Uterus (tissue), 3 donors: ENCODE measurements at regions not wholly inside any gene's neighbourhood (a gene's known extent, or its start where the extent isn't known, plus 50 kb on each side); places are given as distances from the start of the nearest gene placed in this dataset.
"Not testable (repeated sequence)": the region's sequence is repeated elsewhere in the genome, so short reads cannot be mapped to it uniquely, and the experiment has no call there.

Experiments used
- DNase-seq, 2 donors: peaks; one replicate each; pipeline ENCODE4 v3.0.0-alpha.2; 2019 to 2020
- H3K27ac ChIP-seq, 2 donors: fragments of 200-600 bp; sonication (generic); 1 replicate in 1 of 2; 2 replicates in 1 of 2; pipeline ENCODE4 v1.5.1; 2016 to 2018
- H3K27me3 ChIP-seq, 2 donors: fragments of 200-600 bp; sonication (generic); one replicate each; pipeline ENCODE4 v1.5.1; 2018 to 2019; ENCODE audit warnings: control low read depth in 1 of 2
- H3K36me3 ChIP-seq, 2 donors: fragments of 200-600 bp; sonication (generic); one replicate each; pipeline ENCODE4 v1.5.1; 2019; ENCODE audit warnings: control low read depth in 1 of 2
- H3K4me1 ChIP-seq, 2 donors: fragments of 200-600 bp; sonication (generic); one replicate each; pipeline ENCODE4 v1.5.1; 2018 to 2019; ENCODE audit warnings: control low read depth in 1 of 2
- H3K4me3 ChIP-seq, 2 donors: fragments of 200-600 bp; sonication (generic); 1 replicate in 1 of 2; 2 replicates in 1 of 2; pipeline ENCODE4 v1.5.1; 2018 to 2019; ENCODE audit warnings: mild to moderate bottlenecking in 1 of 2
- H3K9me3 ChIP-seq, 2 donors: fragments of 200-600 bp; sonication (generic); one replicate each; pipeline ENCODE4 v1.5.1; 2019; ENCODE audit warnings: control low read depth in 1 of 2
- CTCF ChIP-seq, 4 experiments: fragments of 200-600 bp in 2 of 4; fragments of 450-650 bp in 2 of 4; sonication (generic) in 2 of 4; IDR thresholded peaks; one replicate each; pipeline ENCODE4 v1.5.1; 2016 to 2019; ENCODE audit warnings: antibody characterized with exemption in 4 of 4, mild to moderate bottlenecking in 2 of 4, moderate library complexity in 1 of 4
- POLR2A ChIP-seq, 2 donors: fragments of 450-650 bp; IDR thresholded peaks; one replicate each; pipeline ENCODE4 v1.6.1; 2016; ENCODE audit warnings: antibody characterized with exemption in 2 of 2, mild to moderate bottlenecking in 1 of 2, moderate library complexity in 1 of 2
- intact Hi-C: fragments of 100-400 bp; cut with DNase I; formaldehyde crosslinking; loops from one replicate; pipeline ENCODE4 v1.15.1; 2023; ENCODE audit warnings: low total_unique reads
- donor health status: DM: yes; HTN: yes; CAD: no.

- no peaks in the 10 kb centered on the region for H3K36me3 ChIP-seq
- no peaks in the 10 kb centered on the region for H3K27me3 ChIP-seq
- H3K4me3 ChIP-seq = no peak overlapping the region
- H3K27ac ChIP-seq = no peak overlapping the region
- intact Hi-C loops = no loop called here
- no peaks in the 10 kb centered on the region for H3K4me1 ChIP-seq
- no peak for DNase-seq
- no peaks in the 10 kb centered on the region for H3K9me3 ChIP-seq
- TF ChIP-seq POLR2A (IDR thresholded peaks at IDR 0.05) (no peak), CTCF (IDR thresholded peaks at IDR 0.05) (no peak)
Measured at GRCh38 chr5:54870271-54870670, 115.1 kb downstream of the ESM1 start.

DNA sequence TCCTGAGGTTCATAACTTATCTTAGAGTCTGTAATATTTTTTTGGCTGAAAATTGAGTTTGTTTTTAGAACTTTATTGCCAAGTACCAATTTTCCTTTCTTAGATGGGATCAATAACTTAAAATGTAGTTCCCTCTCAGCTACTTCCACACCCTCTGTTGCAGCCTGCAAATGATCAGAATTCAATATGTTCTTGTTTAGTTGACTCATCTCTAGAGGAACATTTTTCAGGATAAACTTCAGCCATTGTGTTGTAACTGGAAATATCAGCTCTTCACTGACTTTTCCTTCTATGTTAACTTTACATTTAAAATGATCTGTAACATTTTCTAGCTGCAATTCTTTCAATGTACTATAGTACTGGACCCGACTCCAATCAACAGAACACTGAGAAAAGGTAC lies 115.7 kb downstream of the ESM1 start:
- H3K27ac ChIP-seq = no peak overlapping the region
- no peaks in the 10 kb centered on the region for H3K4me1 ChIP-seq
- intact Hi-C loops = loop anchor here (10.0 kb wide), 1 partner anchor 625 kb away; no protein-coding TSS in a partner anchor
- H3K9me3 ChIP-seq = no peaks in the 10 kb centered on the region
- no peaks in the 10 kb centered on the region for H3K36me3 ChIP-seq
- no peak overlapping the region for H3K4me3 ChIP-seq
- no peaks in the 10 kb centered on the region for H3K27me3 ChIP-seq
- DNase-seq = no peak
- TF ChIP-seq CTCF (IDR thresholded peaks at IDR 0.05) (no peak), POLR2A (IDR thresholded peaks at IDR 0.05) (no peak)

DNA sequence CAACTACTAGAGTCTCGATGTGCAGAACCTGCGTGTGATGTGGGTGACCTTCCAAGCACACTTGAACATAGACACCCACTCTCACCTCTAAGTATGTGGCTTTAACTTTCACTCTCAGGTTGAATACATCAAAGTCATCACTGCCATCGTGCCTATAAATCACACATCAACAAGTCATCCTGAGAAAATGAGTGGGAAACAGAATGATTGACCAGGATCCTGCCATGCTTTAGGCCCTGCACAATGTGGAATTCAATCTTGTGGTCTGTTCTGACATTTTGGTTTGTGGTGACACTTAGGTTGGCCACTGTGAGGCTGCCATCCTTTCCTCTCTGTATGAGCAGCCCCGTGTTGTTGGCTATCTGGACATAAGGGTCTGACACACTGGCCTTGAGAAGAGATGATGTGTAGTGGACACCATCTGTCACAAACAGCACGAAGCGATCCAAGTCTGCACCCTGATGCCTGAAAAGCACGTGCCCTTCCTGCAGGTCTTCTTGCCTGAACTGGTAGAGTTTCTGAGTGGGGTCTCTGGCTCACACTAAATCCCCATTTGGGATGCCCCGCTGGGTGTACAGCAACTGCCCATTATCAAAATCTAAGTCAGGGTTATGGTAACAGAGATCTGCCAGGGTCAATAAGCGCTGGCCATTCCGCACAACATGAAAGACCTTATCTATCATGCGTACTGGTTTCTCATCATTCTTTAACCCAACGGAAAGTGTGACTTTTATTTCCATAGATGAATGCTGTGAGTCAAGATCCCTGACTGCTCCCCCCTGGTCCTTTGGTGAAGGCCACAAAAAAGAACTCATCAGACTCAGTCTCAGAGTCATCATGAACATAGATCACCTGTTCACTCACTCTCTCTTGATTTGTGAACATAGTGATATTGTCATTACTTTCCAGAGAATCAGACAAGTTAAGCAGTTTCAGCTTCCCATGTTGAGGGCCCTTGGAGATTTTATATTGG lies 116.6 kb downstream of the ESM1 start:
- no peak for DNase-seq
- intact Hi-C loops = loop anchor here (10.0 kb wide), 1 partner anchor 624 kb away; no protein-coding TSS in a partner anchor
- H3K4me3 ChIP-seq = no peak overlapping the region
- H3K36me3 ChIP-seq = no peaks in the 10 kb centered on the region
- H3K9me3 ChIP-seq = no peaks in the 10 kb centered on the region
- no peaks in the 10 kb centered on the region for H3K27me3 ChIP-seq
- no peak for TF ChIP-seq CTCF (IDR thresholded peaks at IDR 0.05)
- no peak for TF ChIP-seq POLR2A (IDR thresholded peaks at IDR 0.05)
- no peak overlapping the region for H3K27ac ChIP-seq
- H3K4me1 ChIP-seq = no peaks in the 10 kb centered on the region

DNA sequence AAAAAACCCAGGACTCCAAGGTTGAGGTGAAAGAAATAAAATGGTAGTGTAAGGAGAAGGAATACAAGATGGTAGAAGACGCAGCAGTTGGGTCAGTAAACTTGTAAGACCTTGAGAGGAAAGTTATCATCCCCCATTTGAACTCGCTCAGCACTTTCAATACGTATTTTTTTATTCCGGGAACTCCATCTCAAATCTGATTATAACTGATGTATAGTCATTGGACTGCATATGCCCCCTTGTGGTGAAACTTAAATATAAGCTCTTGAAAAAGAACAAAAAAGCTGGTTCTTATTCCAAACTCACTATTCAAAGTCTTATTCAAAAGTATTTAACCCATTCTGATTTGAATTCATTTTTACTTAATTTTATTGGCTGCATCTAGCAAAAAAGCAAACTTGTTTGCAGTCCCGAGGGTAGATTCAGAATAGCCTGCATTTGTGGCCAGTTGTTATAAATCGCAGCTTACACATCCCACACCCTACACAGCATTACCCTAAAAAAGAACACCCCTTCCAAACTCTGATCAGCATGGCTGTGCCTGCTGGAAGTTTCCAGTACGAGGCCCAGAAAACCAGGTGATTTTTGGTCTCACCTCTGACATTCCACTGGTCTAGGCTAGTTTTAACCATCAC lies 118.0 kb downstream of the ESM1 start:
- no peak for TF ChIP-seq POLR2A (IDR thresholded peaks at IDR 0.05)
- peak; percentile 61 to 64 (median 63) for TF ChIP-seq CTCF (IDR thresholded peaks at IDR 0.05)
- Histone ChIP-seq H3K27me3 (no peaks in the 10 kb centered on the region), H3K9me3 (no peaks in the 10 kb centered on the region), H3K4me1 (no peaks in the 10 kb centered on the region), H3K36me3 (no peaks in the 10 kb centered on the region), H3K4me3 (no peak overlapping the region), H3K27ac (no peak overlapping the region)
- no peak for DNase-seq
- intact Hi-C loops = loop anchor here (10.0 kb wide), 1 partner anchor 623 kb away; no protein-coding TSS in a partner anchor

GRCh38 chr5:54864911-54865515 lies 120.4 kb downstream of the ESM1 start:
- DNase-seq, H3K27me3 ChIP-seq, H3K9me3 ChIP-seq, H3K4me1 ChIP-seq, H3K4me3 ChIP-seq, H3K27ac ChIP-seq, H3K36me3 ChIP-seq: not testable (repeated sequence)
- intact Hi-C loops = loop anchor here (10.0 kb wide), 1 partner anchor 620 kb away; no protein-coding TSS in a partner anchor
